ENCODE measurements at regions not wholly inside any gene's neighbourhood (a gene's known extent, or its start where the extent isn't known, plus 50 kb on each side); places are given as distances from the start of the nearest gene placed in this dataset.

DNA sequence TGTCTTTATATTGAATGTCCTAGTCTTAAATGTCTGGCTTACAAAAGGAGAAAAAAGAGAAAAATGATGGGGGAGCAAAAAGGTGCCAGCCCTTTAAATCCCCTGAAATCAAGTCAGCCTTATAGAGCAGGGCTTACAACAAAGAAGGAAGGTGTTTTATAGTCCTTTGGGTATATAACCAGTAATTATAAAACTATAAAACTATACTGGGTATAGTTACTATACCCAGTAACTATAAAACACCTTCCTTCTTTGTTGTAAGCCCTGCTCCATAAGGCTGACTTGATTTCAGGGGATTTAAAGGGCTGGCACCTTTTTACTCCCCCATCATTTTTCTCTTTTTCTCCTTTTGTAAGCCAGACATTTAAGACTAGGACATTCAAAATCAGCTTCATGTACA lies 598.0 kb upstream of the SEMA6D start:
- Mint-ChIP-seq H3K36me3 (peaks cover 7% of the 10 kb centered on the region; the same call in 1 of the 2 replicates), H3K4me3 (no peak overlapping the region), H3K9me3 (peaks cover 31% of the 10 kb centered on the region), H3K27me3 (ENCODE audit: low read depth) (no peaks in the 10 kb centered on the region), H3K4me1 (no peaks in the 10 kb centered on the region), H3K27ac (no peak overlapping the region)
- POLR2A ChIA-PET: no interaction called here
- ATAC-seq (no peak), DNase-seq (ENCODE audit: low spot score) (no peak)
- CTCF ChIA-PET: no interaction called here
- TF ChIP-seq GRHL2 (CRISPR knock-in tag; IDR thresholded peaks at IDR 0.05; ENCODE audit: insufficient replicate concordance, severe bottlenecking): no peak
- TF ChIP-seq IRF2 (CRISPR knock-in tag; IDR thresholded peaks at IDR 0.05; ENCODE audit: borderline replicate concordance, low read depth): no peak
- TF ChIP-seq, protein P1, sequence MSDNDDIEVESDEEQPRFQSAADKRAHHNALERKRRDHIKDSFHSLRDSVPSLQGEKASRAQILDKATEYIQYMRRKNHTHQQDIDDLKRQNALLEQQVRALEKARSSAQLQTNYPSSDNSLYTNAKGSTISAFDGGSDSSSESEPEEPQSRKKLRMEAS (CRISPR knock-in tag; IDR thresholded peaks at IDR 0.05): no peak
- TF ChIP-seq ZNF219 (CRISPR knock-in tag; IDR thresholded peaks at IDR 0.05; ENCODE audit: borderline replicate concordance): no peak
- TF ChIP-seq, protein P2, sequence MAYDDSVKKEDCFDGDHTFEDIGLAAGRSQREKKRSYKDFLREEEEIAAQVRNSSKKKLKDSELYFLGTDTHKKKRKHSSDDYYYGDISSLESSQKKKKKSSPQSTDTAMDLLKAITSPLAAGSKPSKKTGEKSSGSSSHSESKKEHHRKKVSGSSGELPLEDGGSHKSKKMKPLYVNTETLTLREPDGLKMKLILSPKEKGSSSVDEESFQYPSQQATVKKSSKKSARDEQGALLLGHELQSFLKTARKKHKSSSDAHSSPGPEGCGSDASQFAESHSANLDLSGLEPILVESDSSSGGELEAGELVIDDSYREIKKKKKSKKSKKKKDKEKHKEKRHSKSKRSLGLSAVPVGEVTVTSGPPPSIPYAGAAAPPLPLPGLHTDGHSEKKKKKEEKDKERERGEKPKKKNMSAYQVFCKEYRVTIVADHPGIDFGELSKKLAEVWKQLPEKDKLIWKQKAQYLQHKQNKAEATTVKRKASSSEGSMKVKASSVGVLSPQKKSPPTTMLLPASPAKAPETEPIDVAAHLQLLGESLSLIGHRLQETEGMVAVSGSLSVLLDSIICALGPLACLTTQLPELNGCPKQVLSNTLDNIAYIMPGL (CRISPR knock-in tag; IDR thresholded peaks at IDR 0.05): no peak
- TF ChIP-seq ZNF263 (CRISPR knock-in tag; IDR thresholded peaks at IDR 0.05; ENCODE audit: low read depth): no peak
- TF ChIP-seq FOXJ3 (CRISPR knock-in tag; IDR thresholded peaks at IDR 0.05; ENCODE audit: borderline replicate concordance): no peak
- TF ChIP-seq TCF7 (CRISPR knock-in tag; IDR thresholded peaks at IDR 0.05; ENCODE audit: low read depth): no peak
- TF ChIP-seq, protein P3, sequence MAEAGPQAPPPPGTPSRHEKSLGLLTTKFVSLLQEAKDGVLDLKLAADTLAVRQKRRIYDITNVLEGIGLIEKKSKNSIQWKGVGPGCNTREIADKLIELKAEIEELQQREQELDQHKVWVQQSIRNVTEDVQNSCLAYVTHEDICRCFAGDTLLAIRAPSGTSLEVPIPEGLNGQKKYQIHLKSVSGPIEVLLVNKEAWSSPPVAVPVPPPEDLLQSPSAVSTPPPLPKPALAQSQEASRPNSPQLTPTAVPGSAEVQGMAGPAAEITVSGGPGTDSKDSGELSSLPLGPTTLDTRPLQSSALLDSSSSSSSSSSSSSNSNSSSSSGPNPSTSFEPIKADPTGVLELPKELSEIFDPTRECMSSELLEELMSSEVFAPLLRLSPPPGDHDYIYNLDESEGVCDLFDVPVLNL (CRISPR knock-in tag; IDR thresholded peaks at IDR 0.05; ENCODE audit: borderline replicate concordance, low read depth): no peak
- TF ChIP-seq, protein P4, sequence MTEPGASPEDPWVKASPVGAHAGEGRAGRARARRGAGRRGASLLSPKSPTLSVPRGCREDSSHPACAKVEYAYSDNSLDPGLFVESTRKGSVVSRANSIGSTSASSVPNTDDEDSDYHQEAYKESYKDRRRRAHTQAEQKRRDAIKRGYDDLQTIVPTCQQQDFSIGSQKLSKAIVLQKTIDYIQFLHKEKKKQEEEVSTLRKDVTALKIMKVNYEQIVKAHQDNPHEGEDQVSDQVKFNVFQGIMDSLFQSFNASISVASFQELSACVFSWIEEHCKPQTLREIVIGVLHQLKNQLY (CRISPR knock-in tag; IDR thresholded peaks at IDR 0.05): no peak
- TF ChIP-seq, protein P5, sequence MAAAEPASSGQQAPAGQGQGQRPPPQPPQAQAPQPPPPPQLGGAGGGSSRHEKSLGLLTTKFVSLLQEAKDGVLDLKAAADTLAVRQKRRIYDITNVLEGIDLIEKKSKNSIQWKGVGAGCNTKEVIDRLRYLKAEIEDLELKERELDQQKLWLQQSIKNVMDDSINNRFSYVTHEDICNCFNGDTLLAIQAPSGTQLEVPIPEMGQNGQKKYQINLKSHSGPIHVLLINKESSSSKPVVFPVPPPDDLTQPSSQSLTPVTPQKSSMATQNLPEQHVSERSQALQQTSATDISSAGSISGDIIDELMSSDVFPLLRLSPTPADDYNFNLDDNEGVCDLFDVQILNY (CRISPR knock-in tag; IDR thresholded peaks at IDR 0.05): no peak
- TF ChIP-seq, protein P6, sequence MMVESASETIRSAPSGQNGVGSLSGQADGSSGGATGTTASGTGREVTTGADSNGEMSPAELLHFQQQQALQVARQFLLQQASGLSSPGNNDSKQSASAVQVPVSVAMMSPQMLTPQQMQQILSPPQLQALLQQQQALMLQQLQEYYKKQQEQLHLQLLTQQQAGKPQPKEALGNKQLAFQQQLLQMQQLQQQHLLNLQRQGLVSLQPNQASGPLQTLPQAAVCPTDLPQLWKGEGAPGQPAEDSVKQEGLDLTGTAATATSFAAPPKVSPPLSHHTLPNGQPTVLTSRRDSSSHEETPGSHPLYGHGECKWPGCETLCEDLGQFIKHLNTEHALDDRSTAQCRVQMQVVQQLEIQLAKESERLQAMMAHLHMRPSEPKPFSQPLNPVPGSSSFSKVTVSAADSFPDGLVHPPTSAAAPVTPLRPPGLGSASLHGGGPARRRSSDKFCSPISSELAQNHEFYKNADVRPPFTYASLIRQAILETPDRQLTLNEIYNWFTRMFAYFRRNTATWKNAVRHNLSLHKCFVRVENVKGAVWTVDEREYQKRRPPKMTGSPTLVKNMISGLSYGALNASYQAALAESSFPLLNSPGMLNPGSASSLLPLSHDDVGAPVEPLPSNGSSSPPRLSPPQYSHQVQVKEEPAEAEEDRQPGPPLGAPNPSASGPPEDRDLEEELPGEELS (CRISPR knock-in tag; IDR thresholded peaks at IDR 0.05): no peak
- TF ChIP-seq, protein P7, sequence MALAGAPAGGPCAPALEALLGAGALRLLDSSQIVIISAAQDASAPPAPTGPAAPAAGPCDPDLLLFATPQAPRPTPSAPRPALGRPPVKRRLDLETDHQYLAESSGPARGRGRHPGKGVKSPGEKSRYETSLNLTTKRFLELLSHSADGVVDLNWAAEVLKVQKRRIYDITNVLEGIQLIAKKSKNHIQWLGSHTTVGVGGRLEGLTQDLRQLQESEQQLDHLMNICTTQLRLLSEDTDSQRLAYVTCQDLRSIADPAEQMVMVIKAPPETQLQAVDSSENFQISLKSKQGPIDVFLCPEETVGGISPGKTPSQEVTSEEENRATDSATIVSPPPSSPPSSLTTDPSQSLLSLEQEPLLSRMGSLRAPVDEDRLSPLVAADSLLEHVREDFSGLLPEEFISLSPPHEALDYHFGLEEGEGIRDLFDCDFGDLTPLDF (CRISPR knock-in tag; IDR thresholded peaks at IDR 0.05): no peak
- no peak for TF ChIP-seq CREM (CRISPR knock-in tag; IDR thresholded peaks at IDR 0.05)
- TF ChIP-seq, protein P8, sequence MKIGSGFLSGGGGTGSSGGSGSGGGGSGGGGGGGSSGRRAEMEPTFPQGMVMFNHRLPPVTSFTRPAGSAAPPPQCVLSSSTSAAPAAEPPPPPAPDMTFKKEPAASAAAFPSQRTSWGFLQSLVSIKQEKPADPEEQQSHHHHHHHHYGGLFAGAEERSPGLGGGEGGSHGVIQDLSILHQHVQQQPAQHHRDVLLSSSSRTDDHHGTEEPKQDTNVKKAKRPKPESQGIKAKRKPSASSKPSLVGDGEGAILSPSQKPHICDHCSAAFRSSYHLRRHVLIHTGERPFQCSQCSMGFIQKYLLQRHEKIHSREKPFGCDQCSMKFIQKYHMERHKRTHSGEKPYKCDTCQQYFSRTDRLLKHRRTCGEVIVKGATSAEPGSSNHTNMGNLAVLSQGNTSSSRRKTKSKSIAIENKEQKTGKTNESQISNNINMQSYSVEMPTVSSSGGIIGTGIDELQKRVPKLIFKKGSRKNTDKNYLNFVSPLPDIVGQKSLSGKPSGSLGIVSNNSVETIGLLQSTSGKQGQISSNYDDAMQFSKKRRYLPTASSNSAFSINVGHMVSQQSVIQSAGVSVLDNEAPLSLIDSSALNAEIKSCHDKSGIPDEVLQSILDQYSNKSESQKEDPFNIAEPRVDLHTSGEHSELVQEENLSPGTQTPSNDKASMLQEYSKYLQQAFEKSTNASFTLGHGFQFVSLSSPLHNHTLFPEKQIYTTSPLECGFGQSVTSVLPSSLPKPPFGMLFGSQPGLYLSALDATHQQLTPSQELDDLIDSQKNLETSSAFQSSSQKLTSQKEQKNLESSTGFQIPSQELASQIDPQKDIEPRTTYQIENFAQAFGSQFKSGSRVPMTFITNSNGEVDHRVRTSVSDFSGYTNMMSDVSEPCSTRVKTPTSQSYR (CRISPR knock-in tag; IDR thresholded peaks at IDR 0.05): no peak

All from WTC11 (cell line).